ENCODE measurements at regions not wholly inside any gene's neighbourhood (a gene's known extent, or its start where the extent isn't known, plus 50 kb on each side); places are given as distances from the start of the nearest gene placed in this dataset.
"Not testable (repeated sequence)": the region's sequence is repeated elsewhere in the genome, so short reads cannot be mapped to it uniquely, and the experiment has no call there.

- no peak for DNase-seq (ENCODE audit: low read depth in 2 of 2)
These were observed 115.3 kb downstream of the LTN1 start for GRCh38 chr21:28877318-28877884.

GRCh38 chr21:28875078-28875477, 117.6 kb downstream of the LTN1 start:
- DNase-seq (ENCODE audit: low read depth in 2 of 2) = no peak

- no peak for DNase-seq (ENCODE audit: low read depth in 2 of 2)
These were observed 120.5 kb downstream of the LTN1 start for GRCh38 chr21:28872218-28872617.

GRCh38 chr21:28871388-28872010, 121.2 kb downstream of the LTN1 start:
- DNase-seq (ENCODE audit: low read depth in 2 of 2) = no peak

- no peak for DNase-seq (ENCODE audit: low read depth in 2 of 2)
These were observed 125.3 kb downstream of the LTN1 start for GRCh38 chr21:28867401-28867800.

GRCh38 chr21:28865488-28866186, 127.0 kb downstream of the LTN1 start:
- no peak for DNase-seq (ENCODE audit: low read depth in 2 of 2)

- DNase-seq (ENCODE audit: low read depth in 2 of 2) = no peak
These were observed 134.3 kb downstream of the LTN1 start for GRCh38 chr21:28858424-28858823.

- DNase-seq (ENCODE audit: low read depth in 2 of 2) = no peak
These were observed 134.9 kb downstream of the LTN1 start for GRCh38 chr21:28857752-28858151.

- no peak for DNase-seq (ENCODE audit: low read depth in 2 of 2)
These were observed 136.0 kb downstream of the LTN1 start for GRCh38 chr21:28856588-28857250.

GRCh38 chr21:28852706-28853105, 140.0 kb downstream of the LTN1 start:
- DNase-seq (ENCODE audit: low read depth in 2 of 2) = no peak

GRCh38 chr21:28851645-28852044, 141.0 kb downstream of the LTN1 start:
- no peak for DNase-seq (ENCODE audit: low read depth in 2 of 2)

GRCh38 chr21:28839237-28839636, 153.4 kb downstream of the LTN1 start:
- DNase-seq (ENCODE audit: low read depth in 2 of 2) = not testable (repeated sequence)

- not testable (repeated sequence) for DNase-seq (ENCODE audit: low read depth in 2 of 2)
These were observed 155.3 kb downstream of the LTN1 start for GRCh38 chr21:28837426-28837825.

- not testable (repeated sequence) for DNase-seq (ENCODE audit: low read depth in 2 of 2)
These were observed 156.1 kb downstream of the LTN1 start for GRCh38 chr21:28836588-28836987.

GRCh38 chr21:28834335-28835238, 158.1 kb downstream of the LTN1 start:
- DNase-seq (ENCODE audit: low read depth in 2 of 2) = no peak

GRCh38 chr21:28833609-28834008, 159.1 kb downstream of the LTN1 start:
- DNase-seq (ENCODE audit: low read depth in 2 of 2) = no peak

- DNase-seq (ENCODE audit: low read depth in 2 of 2) = no peak
These were observed 159.5 kb downstream of the LTN1 start for GRCh38 chr21:28833182-28833581.

- no peak for DNase-seq (ENCODE audit: low read depth in 2 of 2)
These were observed 160.0 kb downstream of the LTN1 start for GRCh38 chr21:28832715-28833061.

GRCh38 chr21:28832013-28832714, 160.5 kb downstream of the LTN1 start:
- DNase-seq (ENCODE audit: low read depth in 2 of 2) = no peak

- DNase-seq (ENCODE audit: low read depth in 2 of 2) = no peak
These were observed 163.7 kb downstream of the LTN1 start for GRCh38 chr21:28828981-28829380.

- DNase-seq (ENCODE audit: low read depth in 2 of 2) = no peak
These were observed 164.7 kb downstream of the LTN1 start for GRCh38 chr21:28828021-28828420.
